H9 (cell line): ENCODE measurements at regions not wholly inside any gene's neighbourhood (a gene's known extent, or its start where the extent isn't known, plus 50 kb on each side); places are given as distances from the start of the nearest gene placed in this dataset.

ENCODE experiments used
- DNase-seq: peaks from one replicate; pipeline ENCODE4 v3.0.0-alpha.2; 2017
- H2AFZ ChIP-seq: one replicate; pipeline ENCODE4 v1.6.1; 2013; ENCODE audit warnings: mild to moderate bottlenecking, low read length, control low read depth, moderate library complexity
- H2AK5ac ChIP-seq: 2 replicates; pipeline ENCODE4 v1.6.1; 2013; ENCODE audit warnings: low read length, control low read depth, mixed read lengths; ENCODE audit not compliant: insufficient read length
- H2BK120ac ChIP-seq: one replicate; pipeline ENCODE4 v1.6.1; 2013; ENCODE audit warnings: low read depth, mild to moderate bottlenecking, low read length, control low read depth, inconsistent platforms; ENCODE audit not compliant: poor library complexity, severe bottlenecking
- H2BK12ac ChIP-seq: 2 replicates; pipeline ENCODE4 v1.6.1; 2013; ENCODE audit warnings: low read length, control low read depth, mixed read lengths, low read depth; ENCODE audit not compliant: insufficient read length
- H2BK15ac ChIP-seq: 2 replicates; pipeline ENCODE4 v1.6.1; 2013; ENCODE audit warnings: low read depth, low read length, control low read depth
- H2BK20ac ChIP-seq: one replicate; pipeline ENCODE4 v1.6.1; 2013; ENCODE audit warnings: low read depth, mild to moderate bottlenecking, low read length, control low read depth, inconsistent platforms; ENCODE audit not compliant: poor library complexity, severe bottlenecking
- H2BK5ac ChIP-seq: 2 replicates; pipeline ENCODE4 v1.6.1; 2013; ENCODE audit warnings: low read length, control low read depth, mixed read lengths; ENCODE audit not compliant: insufficient read length
- H3K14ac ChIP-seq: 2 replicates; pipeline ENCODE4 v1.6.1; 2013; ENCODE audit warnings: low read length, control low read depth; ENCODE audit not compliant: insufficient read depth
- H3K18ac ChIP-seq: 2 replicates; pipeline ENCODE4 v1.6.1; 2013; ENCODE audit warnings: low read depth, mild to moderate bottlenecking, mixed read lengths, low read length, control low read depth; ENCODE audit not compliant: insufficient read length
- H3K23ac ChIP-seq: 2 replicates; pipeline ENCODE4 v1.6.1; 2013; ENCODE audit warnings: low read length, control low read depth, mixed read lengths, low read depth; ENCODE audit not compliant: insufficient read length
- H3K23me2 ChIP-seq: 2 replicates; pipeline ENCODE4 v1.6.1; 2013; ENCODE audit warnings: low read depth, mild to moderate bottlenecking, mixed read lengths, low read length, control low read depth; ENCODE audit not compliant: insufficient read length, poor library complexity, severe bottlenecking
- H3K27ac ChIP-seq: 2 replicates; pipeline ENCODE4 v1.5.1; 2013; ENCODE audit warnings: low read length, control low read depth, mixed read lengths, low read depth; ENCODE audit not compliant: insufficient read length
- H3K27me3 ChIP-seq: 2 replicates; pipeline ENCODE4 v1.6.1; 2013; ENCODE audit warnings: low read length, control low read depth, inconsistent platforms; ENCODE audit not compliant: insufficient read depth
- H3K4ac ChIP-seq: 2 replicates; pipeline ENCODE4 v1.6.1; 2013; ENCODE audit warnings: low read depth, mild to moderate bottlenecking, control low read depth, inconsistent platforms, low read length, moderate library complexity
- H3K4me1 ChIP-seq: 2 replicates; pipeline ENCODE4 v1.6.1; 2013; ENCODE audit warnings: low read length, control low read depth, inconsistent platforms; ENCODE audit not compliant: insufficient read depth
- H3K4me2 ChIP-seq: 2 replicates; pipeline ENCODE4 v1.6.1; 2013; ENCODE audit warnings: low read length, control low read depth, mixed read lengths; ENCODE audit not compliant: insufficient read length, insufficient read depth
- H3K56ac ChIP-seq: 2 replicates; pipeline ENCODE4 v1.6.1; 2013; ENCODE audit warnings: low read depth, mild to moderate bottlenecking, mixed read lengths, low read length, control low read depth; ENCODE audit not compliant: insufficient read length
- H3K79me1 ChIP-seq: 2 replicates; pipeline ENCODE4 v1.6.1; 2013; ENCODE audit warnings: low read depth, mild to moderate bottlenecking, moderate library complexity, low read length, control low read depth, inconsistent platforms; ENCODE audit not compliant: insufficient read depth, poor library complexity, severe bottlenecking
- H3K79me2 ChIP-seq: 2 replicates; pipeline ENCODE4 v1.6.1; 2013; ENCODE audit warnings: low read length, control low read depth, inconsistent platforms; ENCODE audit not compliant: insufficient read depth
- H3K9ac ChIP-seq: 2 replicates; pipeline ENCODE4 v1.6.1; 2013; ENCODE audit warnings: low read length, control low read depth, mixed read lengths; ENCODE audit not compliant: insufficient read length; ENCODE audit errors: extremely low read depth
- H3K9me3 ChIP-seq: one replicate; pipeline ENCODE4 v1.6.1; 2013; ENCODE audit warnings: low read depth, low read length, inconsistent platforms; ENCODE audit not compliant: control insufficient read depth
- H3T11ph ChIP-seq: one replicate; pipeline ENCODE4 v1.6.1; 2013; ENCODE audit warnings: mild to moderate bottlenecking, low read length, control low read depth, inconsistent platforms
- H4K20me1 ChIP-seq: one replicate; pipeline ENCODE4 v1.6.1; 2013; ENCODE audit not compliant: control insufficient read depth, insufficient read length, insufficient read depth
- H4K5ac ChIP-seq: 2 replicates; pipeline ENCODE4 v1.6.1; 2013; ENCODE audit warnings: low read depth, mild to moderate bottlenecking, mixed read lengths, low read length, control low read depth; ENCODE audit not compliant: insufficient read length
- H4K8ac ChIP-seq: replicated peaks from 2 replicates; pipeline ENCODE4 v1.6.1; 2013; ENCODE audit warnings: low read length, control low read depth, mixed read lengths, low read depth; ENCODE audit not compliant: insufficient read length
- H4K91ac ChIP-seq: 2 replicates; pipeline ENCODE4 v1.6.1; 2013; ENCODE audit warnings: low read depth, mild to moderate bottlenecking, moderate library complexity, mixed read lengths, low read length, control low read depth; ENCODE audit not compliant: insufficient read length
- H3K27ac Mint-ChIP-seq, 3 experiments: 2 replicates in 2 of 3; 3 replicates in 1 of 3; pipeline ENCODE4 v1.8.0; 2020 to 2021; ENCODE audit warnings: mixed read lengths in 3 of 3, mild to moderate bottlenecking in 1 of 3, moderate library complexity in 1 of 3
- H3K27me3 Mint-ChIP-seq: 2 replicates; pipeline ENCODE4 v1.8.0; 2021; ENCODE audit warnings: low read depth, mild to moderate bottlenecking, moderate library complexity, mixed read lengths
- H3K36me3 Mint-ChIP-seq, 3 experiments: 2 replicates in 2 of 3; 3 replicates in 1 of 3; pipeline ENCODE4 v1.8.0; 2020 to 2021; ENCODE audit warnings: low read depth in 3 of 3, mixed read lengths in 3 of 3; ENCODE audit not compliant: insufficient read depth in 1 of 3
- H3K4me1 Mint-ChIP-seq, 2 experiments: 2 replicates each; pipeline ENCODE4 v1.8.0; 2020; ENCODE audit warnings: mixed read lengths in 2 of 2
- H3K4me3 Mint-ChIP-seq, 2 experiments: 2 replicates in 1 of 2; 3 replicates in 1 of 2; pipeline ENCODE4 v1.8.0; 2020 to 2021; ENCODE audit warnings: mild to moderate bottlenecking in 2 of 2, mixed read lengths in 2 of 2, moderate library complexity in 1 of 2
- H3K9me3 Mint-ChIP-seq, 2 experiments: 2 replicates in 1 of 2; 3 replicates in 1 of 2; pipeline ENCODE4 v1.8.0; 2020; ENCODE audit warnings: mild to moderate bottlenecking in 2 of 2, mixed read lengths in 2 of 2, moderate library complexity in 1 of 2
- CTCF ChIP-seq: fragments of 200-600 bp; sonication (generic); conservative IDR thresholded peaks from 3 replicates; pipeline ENCODE4 v1.8.0; 2021; ENCODE audit warnings: antibody characterized with exemption, mild to moderate bottlenecking
- WGBS: extraction: QIAGEN DNeasy Blood & Tissue Kit; methylation state at CpG from one replicate; pipeline ENCODE4 v1.1.7; 2013; ENCODE audit warnings: missing lambda C conversion rate, low lambda C conversion rate, mixed read lengths; ENCODE audit not compliant: insufficient read length; ENCODE audit errors: extremely low coverage; 5-methylcytosine and 5-hydroxymethylcytosine counted together

- Histone ChIP-seq H4K8ac (no peak overlapping the region), H2BK15ac (no peak overlapping the region), H2BK120ac (no peak overlapping the region), H3K9me3 (no peaks in the 10 kb centered on the region), H2BK12ac (no peak overlapping the region), H3K4me1 (no peaks in the 10 kb centered on the region), H2BK20ac (no peak overlapping the region), H3K23me2 (no peaks in the 10 kb centered on the region), H3K27me3 (peaks cover 8% of the 10 kb centered on the region; the same call in 1 of the 2 replicates), H4K20me1 (no peaks in the 10 kb centered on the region), H3K79me2 (no peaks in the 10 kb centered on the region), H3T11ph (no peak overlapping the region), H3K4ac (no peak overlapping the region), H3K27ac (no peak overlapping the region), H2AK5ac (no peak overlapping the region), H3K23ac (no peak overlapping the region), H3K14ac (no peak overlapping the region), H3K9ac (no peak overlapping the region), H2AFZ (no peak overlapping the region), H3K56ac (no peak overlapping the region), H2BK5ac (no peak overlapping the region), H3K18ac (no peak overlapping the region), H3K4me2 (no peak overlapping the region), H3K79me1 (no peaks in the 10 kb centered on the region), H4K91ac (no peak overlapping the region), H4K5ac (no peak overlapping the region)
- H3K36me3 Mint-ChIP-seq, result no peaks in the 10 kb centered on the region
- no peak for TF ChIP-seq CTCF
- no peak overlapping the region; a peak in 1 of 7 replicates for H3K27ac Mint-ChIP-seq
- H3K4me1 Mint-ChIP-seq, result peaks cover 0 to 2% of the 10 kb centered on the region in 2 experiments; a peak in 2 of 4 replicates
- H3K4me3 Mint-ChIP-seq, result no peak overlapping the region
- WGBS, result no CpG with 5 or more reads among the region's 2 CpGs
- H3K27me3 Mint-ChIP-seq, result peaks cover 47% of the 10 kb centered on the region
- H3K9me3 Mint-ChIP-seq, result no peaks in the 10 kb centered on the region
- no peak for DNase-seq
Observed at GRCh38 chr16:55062442-55062841, 131.8 kb downstream of the IRX5 start.
